Sigmoid colon (tissue), 4 donors: ENCODE measurements at regions not wholly inside any gene's neighbourhood (a gene's known extent, or its start where the extent isn't known, plus 50 kb on each side); places are given as distances from the start of the nearest gene placed in this dataset.

Source experiments
- CTCF ChIP-seq, 4 experiments: fragments of 450-650 bp in 3 of 4; fragments of 200-600 bp in 1 of 4; IDR thresholded peaks; one replicate each; pipeline ENCODE4 v1.5.1; 2016 to 2019; ENCODE audit warnings: antibody characterized with exemption in 4 of 4, mild to moderate bottlenecking in 3 of 4, moderate library complexity in 2 of 4
- EP300 ChIP-seq, 4 donors: sonication (generic); formaldehyde crosslinking; IDR thresholded peaks; one replicate each; pipeline ENCODE4 v1.6.1; 2017; ENCODE audit warnings: antibody characterized with exemption in 4 of 4
- POLR2A ChIP-seq, 2 donors: fragments of 450-650 bp; IDR thresholded peaks; one replicate each; pipeline ENCODE4 v1.6.1; 2016; ENCODE audit warnings: antibody characterized with exemption in 2 of 2, mild to moderate bottlenecking in 2 of 2, moderate library complexity in 2 of 2

GRCh38 chr11:33536178-33536577 lies 164.4 kb downstream of the C11orf91 start:
- TF ChIP-seq CTCF (IDR thresholded peaks at IDR 0.05) (no peak), POLR2A (IDR thresholded peaks at IDR 0.05) (no peak), EP300 (IDR thresholded peaks at IDR 0.05) (no peak)
